ENCODE measurements at regions not wholly inside any gene's neighbourhood (a gene's known extent, or its start where the extent isn't known, plus 50 kb on each side); places are given as distances from the start of the nearest gene placed in this dataset.

- no peak for TF ChIP-seq CTCF (IDR thresholded peaks at IDR 0.05)
- ATAC-seq: no peak
- Histone ChIP-seq H3K36me3 (ENCODE audit: low read depth) (no peaks in the 10 kb centered on the region), H3K4me3 (no peak overlapping the region), H3K4me1 (ENCODE audit: low read depth) (no peaks in the 10 kb centered on the region), H3K9me3 (no peaks in the 10 kb centered on the region)
- intact Hi-C loops (cut with DNase I, micrococcal nuclease): no loop called here
- no peak for DNase-seq
Measured at GRCh38 chr11:131190446-131190845, 180.0 kb upstream of the NTM start.

GRCh38 chr11:131191606-131192005 is 178.8 kb upstream of the NTM start:
- Histone ChIP-seq H3K4me1 (ENCODE audit: low read depth) (no peaks in the 10 kb centered on the region), H3K4me3 (no peak overlapping the region), H3K9me3 (no peaks in the 10 kb centered on the region), H3K36me3 (ENCODE audit: low read depth) (no peaks in the 10 kb centered on the region)
- DNase-seq: no peak
- no peak for TF ChIP-seq CTCF (IDR thresholded peaks at IDR 0.05)
- intact Hi-C loops (cut with DNase I, micrococcal nuclease): no loop called here
- ATAC-seq: no peak

GRCh38 chr11:131192628-131193027 is 177.8 kb upstream of the NTM start:
- no peaks in the 10 kb centered on the region for H3K36me3 ChIP-seq (ENCODE audit: low read depth)
- ATAC-seq (no peak), DNase-seq (no peak)
- H3K4me3 ChIP-seq: no peak overlapping the region
- no peaks in the 10 kb centered on the region for H3K4me1 ChIP-seq (ENCODE audit: low read depth)
- intact Hi-C loops (cut with DNase I, micrococcal nuclease): no loop called here
- no peaks in the 10 kb centered on the region for H3K9me3 ChIP-seq
- TF ChIP-seq CTCF (IDR thresholded peaks at IDR 0.05): no peak

- TF ChIP-seq CTCF (IDR thresholded peaks at IDR 0.05): no peak
- no peak for ATAC-seq
- H3K4me3 ChIP-seq: no peak overlapping the region
- no peaks in the 10 kb centered on the region for H3K9me3 ChIP-seq
- no peaks in the 10 kb centered on the region for H3K4me1 ChIP-seq (ENCODE audit: low read depth)
- DNase-seq: no peak
- intact Hi-C loops (cut with DNase I, micrococcal nuclease): no loop called here
- no peaks in the 10 kb centered on the region for H3K36me3 ChIP-seq (ENCODE audit: low read depth)
Measured at GRCh38 chr11:131193031-131193501, 177.3 kb upstream of the NTM start.

DNA sequence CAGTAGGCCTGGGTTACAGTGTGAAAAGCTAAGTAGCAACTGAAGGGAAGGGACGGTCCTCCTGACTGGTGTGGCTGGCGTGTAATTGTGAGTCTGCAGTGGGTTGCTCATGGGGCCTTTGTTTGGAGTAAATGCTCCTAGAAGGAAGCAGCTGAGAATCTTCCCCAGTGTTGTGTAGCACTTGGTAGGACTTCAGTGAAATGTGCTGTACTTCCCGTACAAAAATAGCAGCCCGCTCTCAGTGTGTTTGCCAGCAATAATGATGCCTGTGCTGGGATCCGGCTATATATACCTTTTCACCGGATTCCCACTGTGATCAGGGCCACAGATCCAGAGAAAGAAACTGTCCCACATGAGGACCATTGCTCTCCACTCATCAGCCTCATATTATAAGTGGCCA is 175.7 kb upstream of the NTM start:
- intact Hi-C loops (cut with DNase I, micrococcal nuclease): no loop called here
- Histone ChIP-seq H3K36me3 (ENCODE audit: low read depth) (no peaks in the 10 kb centered on the region), H3K4me1 (ENCODE audit: low read depth) (no peaks in the 10 kb centered on the region), H3K4me3 (no peak overlapping the region), H3K9me3 (no peaks in the 10 kb centered on the region)
- TF ChIP-seq CTCF (IDR thresholded peaks at IDR 0.05): no peak
- ATAC-seq (no peak), DNase-seq (no peak)
